Upper lobe of right lung (tissue), 1 donor: ENCODE measurements at regions not wholly inside any gene's neighbourhood (a gene's known extent, or its start where the extent isn't known, plus 50 kb on each side); places are given as distances from the start of the nearest gene placed in this dataset.

Source experiments
- ATAC-seq: fragments of 200-7000 bp; cut with Tn5 transposase; one replicate; pipeline ENCODE4 v1.9.1; 2020; ENCODE audit warnings: mild to moderate bottlenecking, moderate library complexity
- DNase-seq: peaks from one replicate; pipeline ENCODE4 v3.0.0-alpha.2; 2020
- H3K27ac ChIP-seq: fragments of 200-600 bp; one replicate; pipeline ENCODE4 v1.8.0; 2022
- H3K27me3 ChIP-seq: fragments of 200-600 bp; one replicate; pipeline ENCODE4 v1.8.0; 2022; ENCODE audit warnings: mild to moderate bottlenecking
- H3K36me3 ChIP-seq: fragments of 200-600 bp; one replicate; pipeline ENCODE4 v1.8.0; 2022
- H3K4me1 ChIP-seq: fragments of 200-600 bp; one replicate; pipeline ENCODE4 v1.8.0; 2022
- H3K4me3 ChIP-seq: fragments of 200-600 bp; one replicate; pipeline ENCODE4 v1.8.0; 2022; ENCODE audit warnings: mild to moderate bottlenecking
- H3K9me3 ChIP-seq: fragments of 200-600 bp; one replicate; pipeline ENCODE4 v1.8.0; 2022
- CTCF ChIP-seq: fragments of 200-600 bp; IDR thresholded peaks from one replicate; pipeline ENCODE4 v1.8.0; 2022; ENCODE audit warnings: antibody characterized with exemption
- intact Hi-C: fragments of 100-400 bp; cut with DNase I; formaldehyde crosslinking; loops from one replicate; pipeline ENCODE4 v1.11.0; 2022
- donor health status: DM: no; HTN: yes; CAD: no; lungs with severe emphysema.

GRCh38 chr3:176755977-176756376 lies 441.3 kb downstream of the TBL1XR1 start:
- no peak overlapping the region for H3K27ac ChIP-seq
- no peaks in the 10 kb centered on the region for H3K27me3 ChIP-seq
- no peaks in the 10 kb centered on the region for H3K9me3 ChIP-seq
- H3K36me3 ChIP-seq, result no peaks in the 10 kb centered on the region
- TF ChIP-seq CTCF, result no peak
- no peak for ATAC-seq
- no peak for DNase-seq
- intact Hi-C loops, result no loop called here
- H3K4me1 ChIP-seq, result no peaks in the 10 kb centered on the region
- no peak overlapping the region for H3K4me3 ChIP-seq

GRCh38 chr3:176755552-176755951 lies 441.7 kb downstream of the TBL1XR1 start:
- no peak overlapping the region for H3K27ac ChIP-seq
- H3K9me3 ChIP-seq, result no peaks in the 10 kb centered on the region
- ATAC-seq, result no peak
- H3K36me3 ChIP-seq, result no peaks in the 10 kb centered on the region
- no peaks in the 10 kb centered on the region for H3K4me1 ChIP-seq
- TF ChIP-seq CTCF, result no peak
- H3K27me3 ChIP-seq, result no peaks in the 10 kb centered on the region
- no peak for DNase-seq
- intact Hi-C loops, result no loop called here
- H3K4me3 ChIP-seq, result no peak overlapping the region

GRCh38 chr3:176741664-176742047 lies 455.6 kb downstream of the TBL1XR1 start:
- no peak for DNase-seq

GRCh38 chr3:176740906-176741663 lies 456.2 kb downstream of the TBL1XR1 start:
- no peak for ATAC-seq
- no peaks in the 10 kb centered on the region for H3K36me3 ChIP-seq
- H3K27ac ChIP-seq, result no peak overlapping the region
- TF ChIP-seq CTCF, result no peak
- intact Hi-C loops, result no loop called here
- H3K27me3 ChIP-seq, result no peaks in the 10 kb centered on the region
- H3K4me3 ChIP-seq, result no peak overlapping the region
- DNase-seq, result no peak
- H3K4me1 ChIP-seq, result no peaks in the 10 kb centered on the region
- no peaks in the 10 kb centered on the region for H3K9me3 ChIP-seq

More at GRCh38 chr3:176741664-176742047, 455.6 kb downstream of the TBL1XR1 start:
- no peak overlapping the region for H3K27ac ChIP-seq
- intact Hi-C loops, result no loop called here
- no peak for TF ChIP-seq CTCF
- H3K4me1 ChIP-seq, result no peaks in the 10 kb centered on the region
- no peak for ATAC-seq
- no peaks in the 10 kb centered on the region for H3K27me3 ChIP-seq
- H3K4me3 ChIP-seq, result no peak overlapping the region
- H3K36me3 ChIP-seq, result no peaks in the 10 kb centered on the region
- no peaks in the 10 kb centered on the region for H3K9me3 ChIP-seq

GRCh38 chr3:176739159-176739558 lies 458.1 kb downstream of the TBL1XR1 start:
- Histone ChIP-seq H3K4me1 (no peaks in the 10 kb centered on the region), H3K36me3 (no peaks in the 10 kb centered on the region), H3K9me3 (no peaks in the 10 kb centered on the region), H3K4me3 (no peak overlapping the region), H3K27ac (no peak overlapping the region), H3K27me3 (no peaks in the 10 kb centered on the region)
- DNase-seq, result no peak
- no peak for TF ChIP-seq CTCF
- intact Hi-C loops, result no loop called here
- ATAC-seq, result no peak
